Vagina (tissue), 2 donors: ENCODE measurements at regions not wholly inside any gene's neighbourhood (a gene's known extent, or its start where the extent isn't known, plus 50 kb on each side); places are given as distances from the start of the nearest gene placed in this dataset.

Source experiments
- DNase-seq, 2 donors: peaks; one replicate each; pipeline ENCODE4 v3.0.0-alpha.2; 2017; ENCODE audit errors: extremely low spot score in 2 of 2
- H3K27ac ChIP-seq: fragments of 200-600 bp; sonication (generic); one replicate; pipeline ENCODE4 v1.5.1; 2019
- H3K27me3 ChIP-seq: fragments of 200-600 bp; sonication (generic); one replicate; pipeline ENCODE4 v1.5.1; 2019
- H3K36me3 ChIP-seq, 2 donors: fragments of 200-600 bp; sonication (generic); one replicate each; pipeline ENCODE4 v1.5.1; 2017 to 2019
- H3K4me1 ChIP-seq: fragments of 200-600 bp; sonication (generic); one replicate; pipeline ENCODE4 v1.5.1; 2019
- H3K4me3 ChIP-seq, 2 donors: fragments of 200-600 bp; sonication (generic); 1 replicate in 1 of 2; 2 replicates in 1 of 2; pipeline ENCODE4 v1.5.1; 2016 to 2019
- H3K9me3 ChIP-seq: fragments of 200-600 bp; sonication (generic); one replicate; pipeline ENCODE4 v1.5.1; 2019
- CTCF ChIP-seq, 3 experiments: fragments of 450-650 bp in 2 of 3; fragments of 200-600 bp in 1 of 3; sonication (generic) in 1 of 3; IDR thresholded peaks; one replicate each; pipeline ENCODE4 v1.5.1; 2017 to 2019; ENCODE audit warnings: antibody characterized with exemption in 3 of 3, mild to moderate bottlenecking in 2 of 3, moderate library complexity in 2 of 3
- POLR2A ChIP-seq, 2 donors: fragments of 450-650 bp; IDR thresholded peaks; one replicate each; pipeline ENCODE4 v1.6.1; 2017; ENCODE audit warnings: antibody characterized with exemption in 2 of 2, mild to moderate bottlenecking in 2 of 2, moderate library complexity in 2 of 2
- POLR2AphosphoS5 ChIP-seq, 2 donors: sonication (generic); formaldehyde crosslinking; IDR thresholded peaks; one replicate each; pipeline ENCODE4 v1.9.0; 2017; ENCODE audit warnings: antibody characterized with exemption in 2 of 2, mild to moderate bottlenecking in 2 of 2, low read depth in 1 of 2; ENCODE audit not compliant: insufficient read depth in 1 of 2
- intact Hi-C: fragments of 100-400 bp; cut with DNase I; formaldehyde crosslinking; loops from one replicate; pipeline ENCODE4 v1.15.1; 2023

DNA sequence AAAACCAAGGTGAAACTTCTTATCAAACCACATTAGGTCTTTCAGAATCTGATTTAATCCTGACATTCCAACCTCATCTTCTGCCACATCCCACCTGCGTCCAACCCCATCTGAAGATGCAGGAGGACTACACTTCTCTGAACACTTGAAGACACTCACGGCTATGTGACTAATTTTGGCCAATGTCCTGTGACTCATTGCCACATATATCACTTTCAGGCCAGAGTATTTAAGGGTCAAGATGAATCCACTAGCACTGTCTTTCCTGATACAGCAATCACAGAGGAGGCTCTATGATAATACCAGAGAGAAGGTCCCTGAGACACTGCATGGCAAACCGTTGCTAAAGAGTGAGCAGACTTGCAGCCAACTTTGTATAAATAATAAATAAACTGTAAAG, 323.4 kb downstream of the NR2F1-AS1 start:
- no peak for DNase-seq
- Histone ChIP-seq H3K4me1 (no peaks in the 10 kb centered on the region), H3K36me3 (no peaks in the 10 kb centered on the region), H3K9me3 (no peaks in the 10 kb centered on the region), H3K27me3 (no peaks in the 10 kb centered on the region), H3K4me3 (no peak overlapping the region), H3K27ac (no peak overlapping the region)
- no peak for TF ChIP-seq CTCF (IDR thresholded peaks at IDR 0.05)
- no peak for TF ChIP-seq POLR2AphosphoS5 (IDR thresholded peaks at IDR 0.05; ENCODE audit: insufficient read depth in 1 of 2, low read depth in 1 of 2)
- no peak for TF ChIP-seq POLR2A (IDR thresholded peaks at IDR 0.05)
- intact Hi-C loops, result no loop called here

- no peak overlapping the region for H3K27ac ChIP-seq
- TF ChIP-seq CTCF (IDR thresholded peaks at IDR 0.05) (no peak), POLR2A (IDR thresholded peaks at IDR 0.05) (no peak), POLR2AphosphoS5 (IDR thresholded peaks at IDR 0.05; ENCODE audit: insufficient read depth in 1 of 2, low read depth in 1 of 2) (no peak)
- H3K9me3 ChIP-seq, result no peaks in the 10 kb centered on the region
- no peaks in the 10 kb centered on the region for H3K27me3 ChIP-seq
- DNase-seq, result no peak
- no peak overlapping the region for H3K4me3 ChIP-seq
- H3K36me3 ChIP-seq, result no peaks in the 10 kb centered on the region
- intact Hi-C loops, result no loop called here
- H3K4me1 ChIP-seq, result no peaks in the 10 kb centered on the region
Measured at GRCh38 chr5:93255796-93256195, 325.2 kb downstream of the NR2F1-AS1 start.

DNA sequence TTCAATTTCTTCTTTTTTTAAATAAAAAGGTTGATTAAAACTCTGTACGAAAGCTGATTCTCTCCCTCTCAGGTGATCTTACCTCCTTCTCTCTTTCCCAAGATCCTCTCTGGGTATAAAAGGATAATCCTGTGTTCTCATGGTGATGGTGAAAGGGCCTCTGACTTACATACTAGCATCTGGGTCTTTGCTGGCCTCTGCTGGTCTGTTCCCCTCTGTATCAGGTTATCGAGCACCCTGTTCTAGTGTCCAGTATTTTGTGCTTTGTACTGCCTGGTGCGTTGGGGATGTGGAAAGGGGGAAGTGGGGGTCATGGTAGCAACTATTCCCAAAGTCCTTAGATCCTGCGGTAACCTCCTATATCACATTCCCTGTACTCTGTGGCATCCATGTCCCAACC, 328.9 kb downstream of the NR2F1-AS1 start:
- DNase-seq, result no peak
- H3K4me1 ChIP-seq, result peaks cover 6% of the 10 kb centered on the region
- intact Hi-C loops, result no loop called here
- H3K27ac ChIP-seq, result no peak overlapping the region
- no peak for TF ChIP-seq POLR2AphosphoS5 (IDR thresholded peaks at IDR 0.05; ENCODE audit: insufficient read depth in 1 of 2, low read depth in 1 of 2)
- no peak for TF ChIP-seq POLR2A (IDR thresholded peaks at IDR 0.05)
- TF ChIP-seq CTCF (IDR thresholded peaks at IDR 0.05), result no peak
- H3K9me3 ChIP-seq, result no peaks in the 10 kb centered on the region
- no peaks in the 10 kb centered on the region for H3K27me3 ChIP-seq
- no peak overlapping the region for H3K4me3 ChIP-seq
- no peaks in the 10 kb centered on the region for H3K36me3 ChIP-seq

DNA sequence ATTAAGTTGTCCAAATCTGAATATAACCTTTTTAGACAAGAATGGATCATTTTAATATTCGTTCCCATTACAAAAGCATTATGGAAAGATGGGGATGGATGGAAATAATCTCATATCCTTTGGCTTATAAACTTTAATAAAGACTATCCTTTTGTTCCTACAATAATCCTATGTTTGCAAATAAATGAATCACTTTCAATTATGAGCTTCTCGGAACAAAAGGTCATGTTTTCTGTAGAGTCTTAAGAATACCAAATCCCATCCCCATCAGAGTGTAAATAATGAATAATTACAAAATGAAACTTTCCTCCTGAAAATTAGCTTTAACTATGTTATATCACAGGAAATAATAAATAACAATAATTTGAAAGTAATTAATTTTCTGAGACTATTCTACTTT, 329.7 kb downstream of the NR2F1-AS1 start:
- TF ChIP-seq CTCF (IDR thresholded peaks at IDR 0.05), result no peak
- TF ChIP-seq POLR2AphosphoS5 (IDR thresholded peaks at IDR 0.05; ENCODE audit: insufficient read depth in 1 of 2, low read depth in 1 of 2), result no peak
- no peak for TF ChIP-seq POLR2A (IDR thresholded peaks at IDR 0.05)
- H3K4me3 ChIP-seq, result no peak overlapping the region
- H3K4me1 ChIP-seq, result peaks cover 6% of the 10 kb centered on the region
- H3K9me3 ChIP-seq, result no peaks in the 10 kb centered on the region
- DNase-seq, result no peak
- H3K36me3 ChIP-seq, result no peaks in the 10 kb centered on the region
- intact Hi-C loops, result no loop called here
- H3K27ac ChIP-seq, result no peak overlapping the region
- no peaks in the 10 kb centered on the region for H3K27me3 ChIP-seq

DNA sequence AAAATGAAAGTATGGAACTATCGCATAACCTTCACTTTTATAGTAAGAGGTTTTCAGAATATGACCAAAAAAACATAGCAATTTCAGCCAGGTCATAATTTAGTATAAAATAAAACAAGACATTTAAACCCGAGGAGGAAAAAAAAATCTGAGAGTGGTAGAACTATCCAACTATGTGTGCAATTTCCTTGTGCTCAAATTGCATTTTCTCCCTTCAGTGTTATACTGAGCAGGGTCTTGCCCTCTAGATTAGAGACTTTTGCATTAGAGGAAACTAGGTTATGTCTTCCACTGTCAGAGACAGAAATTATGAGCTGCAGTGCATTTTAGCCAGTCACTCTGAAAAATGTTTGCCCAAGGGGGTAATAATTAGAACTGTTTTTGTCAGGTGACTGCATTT, 330.6 kb downstream of the NR2F1-AS1 start:
- no peak for TF ChIP-seq POLR2A (IDR thresholded peaks at IDR 0.05)
- TF ChIP-seq POLR2AphosphoS5 (IDR thresholded peaks at IDR 0.05; ENCODE audit: insufficient read depth in 1 of 2, low read depth in 1 of 2), result no peak
- TF ChIP-seq CTCF (IDR thresholded peaks at IDR 0.05), result no peak
- H3K27ac ChIP-seq, result no peak overlapping the region

More for the DNA sequence above, 330.6 kb downstream of the NR2F1-AS1 start:
- peaks cover 13% of the 10 kb centered on the region for H3K4me1 ChIP-seq
- no peaks in the 10 kb centered on the region for H3K36me3 ChIP-seq
- H3K27me3 ChIP-seq, result no peaks in the 10 kb centered on the region
- H3K9me3 ChIP-seq, result no peaks in the 10 kb centered on the region
- no peak overlapping the region for H3K4me3 ChIP-seq
- intact Hi-C loops, result no loop called here
- DNase-seq, result no peak
